Osteoblast (primary cell): ENCODE measurements at regions not wholly inside any gene's neighbourhood (a gene's known extent, or its start where the extent isn't known, plus 50 kb on each side); places are given as distances from the start of the nearest gene placed in this dataset.

Source experiments
- DNase-seq: peaks from one replicate; pipeline ENCODE4 v3.0.0; 2011; ENCODE audit warnings: low spot score, mixed read lengths; ENCODE audit not compliant: insufficient read length; ENCODE audit errors: missing footprints
- H2AFZ ChIP-seq: 2 replicates; pipeline ENCODE4 v1.6.0; 2011; ENCODE audit warnings: mild to moderate bottlenecking, low read length
- H3K27ac ChIP-seq: 2 replicates; pipeline ENCODE4 v1.5.1; 2011; ENCODE audit warnings: mild to moderate bottlenecking, low read depth, low read length, moderate library complexity
- H3K27me3 ChIP-seq: 2 replicates; pipeline ENCODE4 v1.6.0; 2012; ENCODE audit warnings: mild to moderate bottlenecking, control low read depth, inconsistent platforms, low read length, moderate library complexity; ENCODE audit not compliant: insufficient read depth
- H3K36me3 ChIP-seq: 2 replicates; pipeline ENCODE4 v1.5.1; 2011; ENCODE audit warnings: mild to moderate bottlenecking, low read length, control low read depth, moderate library complexity; ENCODE audit not compliant: insufficient read depth
- H3K4me1 ChIP-seq: 2 replicates; pipeline ENCODE4 v1.5.1; 2011; ENCODE audit warnings: mild to moderate bottlenecking, low read length, control low read depth, moderate library complexity; ENCODE audit not compliant: insufficient read depth
- H3K4me2 ChIP-seq: 2 replicates; pipeline ENCODE4 v1.6.0; 2011; ENCODE audit warnings: mild to moderate bottlenecking, low read length; ENCODE audit not compliant: insufficient read depth
- H3K4me3 ChIP-seq: fragments of 200-600 bp; sonication (generic); 3 replicates; pipeline ENCODE4 v1.5.1; 2012; ENCODE audit warnings: mild to moderate bottlenecking, low read length, inconsistent platforms; ENCODE audit not compliant: insufficient read depth
- H3K79me2 ChIP-seq: 2 replicates; pipeline ENCODE4 v1.6.0; 2012; ENCODE audit warnings: mild to moderate bottlenecking, low read length, control low read depth, inconsistent platforms; ENCODE audit not compliant: insufficient read depth
- H3K9me3 ChIP-seq: 2 replicates; pipeline ENCODE4 v1.5.1; 2011; ENCODE audit warnings: low read depth, low read length, control low read depth
- H4K20me1 ChIP-seq: 2 replicates; pipeline ENCODE4 v1.6.0; 2012; ENCODE audit warnings: mild to moderate bottlenecking, low read length, control low read depth; ENCODE audit not compliant: insufficient read depth
- CTCF ChIP-seq: IDR thresholded peaks from 2 replicates; pipeline ENCODE4 v1.5.1; 2011; ENCODE audit warnings: mild to moderate bottlenecking, low read depth, low read length, moderate library complexity; ENCODE audit errors: extremely low read depth

- H3K79me2 ChIP-seq = no peaks in the 10 kb centered on the region
- DNase-seq = peak; percentile 69
Observed at GRCh38 chr4:188374871-188375270, 235.6 kb downstream of the TRIML1 start.

GRCh38 chr4:188377816-188378215 lies 238.6 kb downstream of the TRIML1 start:
- H3K4me2 ChIP-seq = no peak overlapping the region
- H3K4me1 ChIP-seq = no peaks in the 10 kb centered on the region
- DNase-seq = no peak
- H3K79me2 ChIP-seq = no peaks in the 10 kb centered on the region
- H4K20me1 ChIP-seq = no peaks in the 10 kb centered on the region
- TF ChIP-seq CTCF = no peak
- peaks cover 2% of the 10 kb centered on the region for H3K9me3 ChIP-seq
- H3K27ac ChIP-seq = no peak overlapping the region
- no peak overlapping the region for H2AFZ ChIP-seq
- no peaks in the 10 kb centered on the region for H3K36me3 ChIP-seq
- no peaks in the 10 kb centered on the region for H3K27me3 ChIP-seq
- H3K4me3 ChIP-seq = no peak overlapping the region

More at GRCh38 chr4:188374871-188375270, 235.6 kb downstream of the TRIML1 start:
- H3K4me3 ChIP-seq = no peak overlapping the region
- H3K9me3 ChIP-seq = peaks cover 2% of the 10 kb centered on the region
- no peak for TF ChIP-seq CTCF
- H3K27ac ChIP-seq = no peak overlapping the region
- no peak overlapping the region for H3K4me2 ChIP-seq
- no peaks in the 10 kb centered on the region for H4K20me1 ChIP-seq
- H2AFZ ChIP-seq = no peak overlapping the region
- peaks cover 8% of the 10 kb centered on the region for H3K4me1 ChIP-seq
- H3K36me3 ChIP-seq = no peaks in the 10 kb centered on the region
- H3K27me3 ChIP-seq = no peaks in the 10 kb centered on the region

- TF ChIP-seq CTCF = no peak
- Histone ChIP-seq H4K20me1 (no peaks in the 10 kb centered on the region), H3K4me3 (no peak overlapping the region), H3K27me3 (no peaks in the 10 kb centered on the region), H2AFZ (no peak overlapping the region), H3K4me1 (no peaks in the 10 kb centered on the region), H3K27ac (no peak overlapping the region), H3K79me2 (no peaks in the 10 kb centered on the region), H3K4me2 (no peak overlapping the region), H3K9me3 (no peaks in the 10 kb centered on the region), H3K36me3 (no peaks in the 10 kb centered on the region)
- DNase-seq = no peak
Observed at GRCh38 chr4:188383180-188383579, 243.9 kb downstream of the TRIML1 start.

- H3K36me3 ChIP-seq = no peaks in the 10 kb centered on the region
- H4K20me1 ChIP-seq = no peaks in the 10 kb centered on the region
- H3K79me2 ChIP-seq = no peaks in the 10 kb centered on the region
- DNase-seq = no peak
- H3K27ac ChIP-seq = peak overlapping the region; percentile 34
- no peak overlapping the region for H3K4me3 ChIP-seq
- no peaks in the 10 kb centered on the region for H3K9me3 ChIP-seq
- H3K27me3 ChIP-seq = no peaks in the 10 kb centered on the region
- peak overlapping the region; percentile 48 for H2AFZ ChIP-seq
- no peaks in the 10 kb centered on the region for H3K4me1 ChIP-seq
- peak overlapping the region; percentile 22 for H3K4me2 ChIP-seq
- no peak for TF ChIP-seq CTCF
Observed at GRCh38 chr4:188387179-188387791, 248.0 kb downstream of the TRIML1 start.
